GM12872 (cell line): ENCODE measurements at regions not wholly inside any gene's neighbourhood (a gene's known extent, or its start where the extent isn't known, plus 50 kb on each side); places are given as distances from the start of the nearest gene placed in this dataset.

Source experiments
- CTCF ChIP-seq: IDR thresholded peaks from 3 replicates; pipeline ENCODE4 v1.5.1; 2011; ENCODE audit warnings: low read depth, mild to moderate bottlenecking, low read length, moderate library complexity; ENCODE audit not compliant: insufficient read depth

GRCh38 chr6:164135511-164136132 lies 721.1 kb downstream of the QKI start:
- TF ChIP-seq CTCF: no peak

- TF ChIP-seq CTCF: no peak
Observed at GRCh38 chr6:164133095-164133494, 718.6 kb downstream of the QKI start.

- TF ChIP-seq CTCF: no peak
Observed at GRCh38 chr6:164130585-164130984, 716.1 kb downstream of the QKI start.

GRCh38 chr6:164130151-164130550 lies 715.6 kb downstream of the QKI start:
- no peak for TF ChIP-seq CTCF

GRCh38 chr6:164129218-164129617 lies 714.7 kb downstream of the QKI start:
- no peak for TF ChIP-seq CTCF

- no peak for TF ChIP-seq CTCF
Observed at GRCh38 chr6:164128101-164128500, 713.6 kb downstream of the QKI start.

- TF ChIP-seq CTCF: no peak
Observed at GRCh38 chr6:164124986-164125385, 710.5 kb downstream of the QKI start.
